Calu3 (cell line): ENCODE measurements at regions not wholly inside any gene's neighbourhood (a gene's known extent, or its start where the extent isn't known, plus 50 kb on each side); places are given as distances from the start of the nearest gene placed in this dataset.

Experiments
- BruUV-seq: library from RNA; stranded (reverse); fragments of 400-500 nt; replicated peaks from 2 replicates; lab custom pipeline; 2021; lab: Mats Ljungman, UMichigan
- CTCF ChIA-PET: fragments of 300-600 bp; sonication (Branson Sonifier 250); formaldehyde crosslinking; loops from one replicate; lab custom pipeline; 2022; ENCODE audit warnings: antibody characterized with exemption; lab: Charles Lee
- DNase-seq: peaks from one replicate; pipeline ENCODE4 v3.0.0; 2022
- H3K27ac Mint-ChIP-seq: one replicate; pipeline ENCODE4 v1.8.0; 2022; ENCODE audit warnings: mixed read lengths; ENCODE audit not compliant: unreplicated experiment
- H3K27me3 Mint-ChIP-seq: one replicate; pipeline ENCODE4 v1.8.0; 2022; ENCODE audit warnings: mixed read lengths; ENCODE audit not compliant: unreplicated experiment
- H3K36me3 Mint-ChIP-seq: one replicate; pipeline ENCODE4 v1.8.0; 2022; ENCODE audit warnings: mild to moderate bottlenecking, moderate library complexity, mixed read lengths; ENCODE audit not compliant: insufficient read depth, unreplicated experiment
- H3K4me1 Mint-ChIP-seq: one replicate; pipeline ENCODE4 v1.8.0; 2022; ENCODE audit warnings: mild to moderate bottlenecking, low read depth, mixed read lengths; ENCODE audit not compliant: unreplicated experiment
- H3K4me3 Mint-ChIP-seq: one replicate; pipeline ENCODE4 v1.8.0; 2022; ENCODE audit warnings: mild to moderate bottlenecking, low read depth, moderate library complexity, mixed read lengths; ENCODE audit not compliant: unreplicated experiment
- H3K9me3 Mint-ChIP-seq: one replicate; pipeline ENCODE4 v1.8.0; 2022; ENCODE audit warnings: low read depth, mixed read lengths; ENCODE audit not compliant: unreplicated experiment
- CTCF ChIP-seq: fragments of 200-600 bp; IDR thresholded peaks from one replicate; pipeline ENCODE4 v1.8.0; 2022; ENCODE audit warnings: antibody characterized with exemption; ENCODE audit not compliant: unreplicated experiment
- intact Hi-C: fragments of 100-400 bp; cut with micrococcal nuclease; formaldehyde crosslinking; loops from one replicate; pipeline ENCODE4 v1.10.0; 2022; ENCODE audit not compliant: unreplicated experiment

DNA sequence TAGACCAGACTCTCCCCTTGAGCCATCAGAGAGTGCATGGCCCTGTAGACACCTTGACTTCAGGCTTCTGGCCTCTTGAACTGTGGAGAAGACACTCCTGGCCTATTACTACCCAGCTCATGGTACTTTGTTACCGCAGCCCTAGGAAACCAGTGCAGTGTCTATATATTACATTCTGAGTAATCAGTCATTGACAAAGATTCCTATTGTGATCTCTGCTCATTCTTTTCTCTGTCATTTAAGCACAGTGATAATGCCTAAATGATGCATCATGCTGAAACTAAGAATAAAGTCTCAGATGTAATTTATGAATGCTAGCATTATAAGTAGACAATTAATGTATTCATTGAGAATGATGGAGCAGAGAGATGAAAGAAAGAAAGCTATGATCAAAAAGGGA is 603.5 kb downstream of the SOCS6 start:
- H3K4me1 Mint-ChIP-seq: no peaks in the 10 kb centered on the region
- TF ChIP-seq CTCF: no peak
- no peaks in the 10 kb centered on the region for H3K27me3 Mint-ChIP-seq
- H3K27ac Mint-ChIP-seq: no peak overlapping the region
- H3K9me3 Mint-ChIP-seq: no peaks in the 10 kb centered on the region
- CTCF ChIA-PET: interaction anchor here (1.1 kb wide), 1 partner anchor 10 kb away, joined by 3 read pairs; no protein-coding TSS in a partner anchor
- BruUV-seq: no TSS peak
- H3K4me3 Mint-ChIP-seq: no peak overlapping the region
- DNase-seq: no peak
- H3K36me3 Mint-ChIP-seq: no peaks in the 10 kb centered on the region
- intact Hi-C loops: no loop called here

DNA sequence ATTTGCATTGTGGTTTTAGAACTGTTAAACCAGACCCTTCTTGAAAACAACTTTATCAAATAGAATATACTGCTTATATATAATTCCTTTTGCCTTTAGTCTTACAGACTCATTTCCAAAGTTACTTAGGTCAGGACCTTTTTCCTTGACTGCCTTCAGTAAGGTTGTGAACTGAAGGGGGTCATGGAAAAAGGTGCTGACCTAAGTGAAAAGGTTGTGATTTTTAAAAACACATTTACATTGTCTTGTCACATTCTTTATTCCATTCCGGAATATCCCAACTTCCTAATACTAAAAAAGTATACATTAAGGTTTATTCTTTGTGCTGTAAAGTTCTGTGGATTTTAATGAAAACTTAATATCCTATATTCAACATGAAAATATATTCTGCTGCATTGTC is 581.4 kb downstream of the SOCS6 start:
- Mint-ChIP-seq H3K27ac (no peak overlapping the region), H3K4me1 (no peaks in the 10 kb centered on the region), H3K4me3 (no peak overlapping the region), H3K36me3 (no peaks in the 10 kb centered on the region), H3K27me3 (no peaks in the 10 kb centered on the region), H3K9me3 (peaks cover 3% of the 10 kb centered on the region)
- CTCF ChIA-PET: no interaction called here
- DNase-seq: no peak
- intact Hi-C loops: no loop called here
- BruUV-seq: no TSS peak
- TF ChIP-seq CTCF: no peak

DNA sequence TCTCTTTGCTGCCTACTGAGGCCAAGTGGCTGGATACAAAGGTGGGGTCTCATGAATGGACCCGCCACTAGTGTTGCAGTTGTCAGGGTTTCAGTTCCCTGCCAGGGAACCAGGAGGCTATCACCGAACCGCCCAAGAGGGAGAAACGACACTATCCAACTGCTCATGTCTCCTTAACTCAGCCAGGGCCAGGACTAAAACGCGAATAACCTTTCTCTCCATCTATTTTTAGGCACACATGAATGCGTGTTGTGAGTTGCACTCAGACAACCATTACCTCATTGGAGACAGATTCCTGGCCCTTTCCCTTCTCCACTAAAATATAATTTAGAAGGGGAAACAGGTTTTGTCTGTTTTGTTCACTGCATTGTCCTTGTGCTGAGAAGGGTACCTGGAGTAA is 559.5 kb downstream of the SOCS6 start:
- no peak overlapping the region for H3K4me3 Mint-ChIP-seq
- CTCF ChIA-PET: no interaction called here
- no peaks in the 10 kb centered on the region for H3K9me3 Mint-ChIP-seq
- BruUV-seq: no TSS peak
- no peak for DNase-seq
- H3K36me3 Mint-ChIP-seq: no peaks in the 10 kb centered on the region
- TF ChIP-seq CTCF: no peak
- peaks cover 11% of the 10 kb centered on the region for H3K4me1 Mint-ChIP-seq
- no peaks in the 10 kb centered on the region for H3K27me3 Mint-ChIP-seq
- H3K27ac Mint-ChIP-seq: no peak overlapping the region
- intact Hi-C loops: no loop called here

GRCh38 chr18:70840649-70841048 is 551.8 kb downstream of the SOCS6 start:
- CTCF ChIA-PET: interaction anchor here (0.7 kb wide), 2 partner anchors 9 to 331 kb away, joined by 3 to 4 read pairs; no protein-coding TSS in a partner anchor
- DNase-seq: no peak
- Mint-ChIP-seq H3K27me3 (no peaks in the 10 kb centered on the region), H3K4me3 (no peak overlapping the region), H3K9me3 (peaks cover under 1% of the 10 kb centered on the region), H3K36me3 (no peaks in the 10 kb centered on the region), H3K4me1 (no peaks in the 10 kb centered on the region), H3K27ac (no peak overlapping the region)
- TF ChIP-seq CTCF: no peak
- intact Hi-C loops: no loop called here
- no TSS peak for BruUV-seq
